Fibroblast of peridontal ligament (primary cell): ENCODE measurements at regions not wholly inside any gene's neighbourhood (a gene's known extent, or its start where the extent isn't known, plus 50 kb on each side); places are given as distances from the start of the nearest gene placed in this dataset.

Experiments used
- DNase-seq: peaks from one replicate; pipeline ENCODE4 v3.0.0-alpha.2; 2010; ENCODE audit errors: extremely low read depth

DNA sequence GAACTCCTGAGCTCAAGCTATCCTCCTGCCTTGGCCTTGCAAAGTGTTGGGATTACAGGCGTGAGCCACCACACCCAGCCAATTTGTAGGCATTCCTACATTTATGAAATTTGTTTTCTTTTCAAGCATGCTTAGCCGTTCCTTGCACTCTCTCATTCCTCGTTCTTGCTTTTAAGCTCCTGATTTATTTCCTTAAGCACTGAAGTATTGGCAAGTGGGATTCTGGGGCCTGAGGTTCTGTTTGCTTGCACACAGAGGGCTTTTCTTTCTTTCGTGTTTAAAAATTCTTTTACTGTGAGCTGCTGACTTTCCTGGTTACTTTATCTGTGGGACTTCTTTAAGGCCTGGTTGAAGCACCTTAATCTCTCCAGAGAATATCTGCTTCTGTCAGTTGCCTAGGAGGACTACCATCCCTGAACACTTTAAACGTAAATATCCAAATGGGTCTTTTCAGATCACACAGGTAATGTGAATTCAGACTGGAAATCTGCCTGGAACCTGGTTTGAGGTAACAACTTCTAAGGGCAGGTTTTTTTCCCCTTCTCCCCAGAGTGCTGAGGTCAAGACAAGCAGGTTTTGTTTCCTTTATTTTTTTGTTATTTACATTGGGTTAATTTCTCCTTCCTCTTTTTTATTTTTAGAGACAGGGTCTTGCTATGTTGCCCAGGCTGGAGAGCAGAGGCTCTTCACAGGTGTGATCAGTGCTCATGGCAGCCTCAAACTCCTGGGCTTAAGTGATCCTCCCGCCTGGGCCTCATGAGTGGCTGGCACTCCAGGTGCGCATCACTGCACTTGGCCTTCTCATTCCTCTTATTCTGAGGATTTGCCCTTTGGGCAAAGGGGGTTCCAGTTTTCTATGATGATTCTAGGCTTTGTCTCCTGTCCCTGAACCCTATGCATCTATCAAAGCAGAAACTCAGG, 102.9 kb downstream of the PFKFB3 start:
- no peak for DNase-seq

DNA sequence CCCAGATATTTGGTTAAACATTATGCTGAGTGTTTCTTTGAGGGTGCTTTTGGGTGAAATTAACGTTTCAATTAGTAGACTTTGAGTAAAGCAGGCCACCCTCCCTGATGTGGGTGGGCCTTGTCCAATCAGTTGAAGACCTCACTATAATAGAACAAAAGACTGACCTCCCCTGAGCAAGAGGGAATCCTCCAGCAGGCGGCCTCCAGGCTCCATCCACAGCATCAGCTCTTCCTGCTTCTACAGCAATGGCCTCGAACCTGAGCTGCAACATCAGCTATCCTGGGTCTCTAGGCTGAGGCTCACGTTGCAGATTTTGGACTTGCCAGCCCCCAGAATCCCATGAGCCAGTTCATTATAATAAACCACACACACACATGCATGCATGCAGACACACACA, 104.2 kb downstream of the PFKFB3 start:
- DNase-seq: no peak

DNA sequence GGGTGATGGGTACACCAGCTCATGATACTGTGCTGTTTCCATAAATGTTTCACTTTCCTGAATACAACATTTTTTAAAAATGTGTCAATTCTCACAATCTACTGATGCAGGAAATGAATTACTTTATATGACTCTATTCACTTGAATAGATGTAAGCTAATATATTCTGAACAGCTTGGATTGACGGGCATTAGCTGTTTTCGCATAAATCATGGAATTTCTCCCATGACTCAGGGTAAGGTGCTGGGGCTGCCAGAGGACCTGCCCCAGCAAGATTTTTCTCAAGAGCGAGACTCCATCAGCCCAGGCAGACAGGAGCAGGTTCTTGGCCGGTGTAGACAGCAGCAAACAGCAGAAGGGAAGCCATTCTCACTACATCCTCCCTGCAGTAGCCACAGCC, 107.1 kb downstream of the PFKFB3 start:
- no peak for DNase-seq

DNA sequence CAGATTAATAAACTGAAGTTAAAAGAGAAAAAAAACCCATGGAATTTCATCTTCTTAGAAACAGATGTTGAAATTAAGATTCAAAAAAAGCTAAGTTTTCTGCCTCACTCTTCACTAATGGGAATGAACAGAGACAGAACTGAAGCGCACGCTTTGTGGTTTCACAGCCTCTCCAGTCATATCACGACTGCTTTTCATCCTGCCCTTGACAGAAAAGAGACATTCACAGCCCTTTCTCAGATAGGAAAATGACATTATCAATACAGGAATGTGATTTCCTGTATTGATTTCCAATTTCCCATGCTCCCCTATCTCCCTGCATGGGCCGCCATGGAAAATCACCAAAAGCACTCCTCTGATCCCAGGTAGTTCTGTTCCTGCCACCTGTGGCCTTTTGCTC, 108.2 kb downstream of the PFKFB3 start:
- DNase-seq: no peak

DNA sequence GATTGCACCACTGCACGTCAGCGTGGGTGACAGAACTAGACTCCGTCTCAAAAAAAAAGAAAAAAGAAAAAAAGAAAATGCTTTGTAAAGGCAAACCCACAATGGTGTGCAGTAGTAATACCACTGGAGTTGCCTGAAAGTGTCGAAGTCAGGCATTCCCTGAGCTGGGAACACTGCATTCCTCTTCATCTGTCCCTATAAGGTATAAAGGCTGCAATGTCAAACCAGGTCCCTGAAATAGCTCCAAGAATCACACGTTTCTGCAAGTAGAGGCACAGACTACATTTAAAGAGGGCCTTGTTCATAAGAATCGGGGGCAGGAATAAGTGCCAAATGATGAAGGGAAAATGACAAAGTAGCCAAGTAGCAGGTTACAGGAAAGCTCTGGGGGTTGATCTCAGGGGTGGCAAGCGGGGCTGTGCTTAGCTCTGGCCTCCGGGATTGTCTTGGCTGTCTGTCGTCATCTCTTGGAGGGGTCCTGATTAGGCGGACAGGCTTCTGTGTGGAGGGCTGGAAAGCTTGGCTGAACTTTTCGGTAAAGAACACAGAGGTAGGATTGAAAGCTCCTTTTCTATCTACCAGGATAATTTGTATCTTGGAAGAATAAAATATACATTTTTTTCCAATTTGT, 109.1 kb downstream of the PFKFB3 start:
- DNase-seq: no peak

DNA sequence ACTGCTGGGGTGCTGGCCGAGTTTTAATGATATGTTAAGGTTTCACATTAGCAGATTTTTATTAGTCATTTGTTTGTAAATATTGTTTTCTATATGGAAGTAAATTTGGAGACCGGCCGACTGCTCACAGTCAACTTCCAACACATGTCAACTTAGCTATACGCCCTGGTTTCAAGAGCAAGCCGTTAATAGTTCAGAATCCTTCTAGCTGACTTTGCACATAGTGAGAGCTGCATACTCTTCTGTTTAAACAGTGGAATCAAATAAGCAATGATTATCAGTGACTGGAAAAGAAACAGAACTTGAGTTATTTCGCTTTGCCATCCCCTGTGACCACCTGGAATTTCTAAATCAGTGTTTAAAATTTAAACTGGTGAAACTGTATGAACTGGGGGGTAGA, 109.9 kb downstream of the PFKFB3 start:
- DNase-seq: no peak

DNA sequence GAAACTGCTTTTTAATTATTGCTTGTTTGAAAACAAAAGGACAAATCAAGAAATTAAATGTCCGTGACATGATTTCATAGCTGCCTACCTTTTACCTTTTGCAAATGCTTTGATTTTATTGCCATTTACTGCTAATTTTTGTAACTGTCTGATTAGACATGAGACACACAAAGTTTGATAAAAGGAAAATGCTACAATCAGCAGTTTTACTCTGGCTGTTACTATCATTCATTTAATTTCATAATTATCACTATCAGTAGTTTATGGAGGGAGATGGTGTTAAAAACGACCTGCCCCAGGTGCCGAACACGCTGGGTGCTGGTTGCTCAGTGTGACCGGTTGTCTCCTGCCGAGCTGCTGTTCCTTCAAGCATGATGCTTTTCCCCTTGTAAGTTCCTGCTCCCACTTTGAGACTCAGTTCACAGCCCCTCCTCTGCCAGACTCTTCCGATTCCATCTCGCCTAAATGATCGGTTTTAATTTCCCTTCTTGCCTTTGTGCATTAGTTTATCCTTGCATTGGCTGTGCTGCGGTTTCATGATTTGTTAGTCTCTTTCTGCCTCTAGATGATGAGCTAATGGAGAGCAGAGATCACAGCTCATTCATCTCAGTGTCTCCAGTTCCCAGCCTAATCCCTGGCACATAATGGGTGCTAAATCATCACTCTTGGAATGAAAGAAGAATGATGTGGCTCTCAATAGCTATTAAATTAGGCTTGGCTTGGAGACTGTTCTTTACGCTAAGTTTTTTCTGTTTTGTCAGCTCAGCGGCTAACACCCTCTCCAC, 110.6 kb downstream of the PFKFB3 start:
- DNase-seq: no peak

DNA sequence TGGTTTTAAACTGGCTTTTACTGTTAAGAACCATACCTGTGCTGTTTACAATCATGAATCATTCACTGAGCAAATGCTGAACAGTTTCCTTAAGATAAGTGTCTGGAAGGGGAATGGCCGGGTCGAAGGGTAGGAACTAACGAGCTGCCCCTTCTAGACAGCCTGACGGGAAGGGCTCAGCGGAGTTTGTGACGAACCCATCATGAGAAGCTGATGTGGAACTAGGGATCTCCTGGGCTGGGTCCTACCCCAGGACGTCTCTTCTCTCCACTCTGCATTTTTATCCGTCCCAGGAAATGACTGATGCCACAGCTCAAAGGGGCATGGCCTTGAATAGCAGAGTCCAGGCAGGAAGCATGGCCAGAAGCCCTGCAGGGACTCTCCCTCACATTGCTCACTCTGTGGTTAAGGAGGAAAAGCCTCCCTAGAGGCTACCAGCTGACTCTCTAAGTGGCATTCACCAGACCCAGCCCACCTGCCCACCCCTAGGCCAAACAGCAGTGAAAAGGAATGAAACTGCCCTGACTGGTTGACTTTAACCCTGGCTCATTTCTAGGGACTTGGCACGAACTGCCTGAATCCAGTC, 112.0 kb downstream of the PFKFB3 start:
- DNase-seq: no peak

DNA sequence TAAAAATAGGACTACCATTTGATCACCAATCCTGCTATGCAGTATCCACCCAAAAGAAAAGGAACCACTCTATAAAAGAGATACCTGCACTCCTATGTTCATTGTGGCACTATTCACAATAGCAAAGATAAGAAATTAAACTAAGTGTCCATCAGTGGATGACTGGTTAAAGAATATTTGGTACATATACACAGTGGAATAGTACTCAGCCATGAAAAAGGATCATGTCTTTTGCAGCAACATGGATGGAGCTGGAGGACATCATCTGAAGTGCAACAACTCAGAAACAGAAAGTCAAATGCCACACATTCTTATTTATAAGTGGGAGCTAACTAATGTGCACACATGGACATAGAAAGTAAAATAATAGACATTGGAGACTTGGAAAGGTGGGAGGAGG, 116.4 kb downstream of the PFKFB3 start:
- DNase-seq: no peak

DNA sequence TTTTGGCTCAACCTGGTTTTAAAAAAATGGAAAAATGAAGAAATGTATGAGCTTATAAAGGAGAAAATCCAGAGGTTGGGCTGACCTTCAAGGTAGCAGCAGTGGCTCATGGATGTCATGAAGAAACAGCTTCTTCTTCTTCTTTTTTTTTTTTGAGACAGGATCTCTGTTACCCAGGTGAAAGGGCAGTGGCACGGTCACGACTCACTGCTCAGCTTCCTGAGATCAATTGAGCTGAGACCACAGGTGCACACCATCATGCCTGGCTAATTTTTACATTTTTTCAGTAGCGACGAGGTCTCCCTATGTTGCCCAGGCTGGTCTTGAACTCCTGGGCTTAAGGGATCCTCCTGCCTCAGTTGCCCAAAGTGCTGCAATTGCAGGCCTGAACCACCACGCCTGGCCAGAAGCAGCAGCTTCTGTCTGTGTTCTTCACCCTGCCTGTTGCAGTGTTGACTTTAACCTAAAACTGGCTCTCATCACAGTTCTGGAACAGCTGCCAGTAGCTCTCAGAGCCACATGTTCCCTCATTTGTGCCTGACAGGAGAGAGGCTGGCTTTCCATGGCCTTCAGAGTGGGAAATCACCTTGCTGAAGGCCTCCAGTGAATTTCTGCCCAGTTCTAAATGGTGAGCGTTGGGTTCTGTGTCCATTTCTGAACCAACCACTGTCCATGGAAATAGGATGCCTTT, 117.7 kb downstream of the PFKFB3 start:
- no peak for DNase-seq

DNA sequence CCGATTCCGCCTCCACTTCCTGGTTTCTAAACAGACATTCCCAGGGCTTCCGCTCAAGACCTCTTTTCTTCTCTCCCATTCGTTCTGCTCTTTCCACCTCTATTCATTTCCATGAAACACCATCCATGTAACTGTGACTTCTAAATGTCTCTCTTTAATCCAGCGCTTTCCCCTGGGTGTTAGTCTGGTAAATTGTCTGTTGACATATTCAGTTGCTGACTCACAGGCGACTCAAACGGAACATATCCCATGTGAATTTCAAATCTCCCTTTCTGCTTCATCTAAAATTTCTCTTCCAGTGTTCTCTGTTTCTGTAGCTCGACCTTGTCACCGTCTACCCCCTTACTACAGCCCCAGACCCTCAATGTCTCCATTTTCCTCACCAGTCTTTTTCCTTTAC, 119.1 kb downstream of the PFKFB3 start:
- peak; percentile 47 for DNase-seq

DNA sequence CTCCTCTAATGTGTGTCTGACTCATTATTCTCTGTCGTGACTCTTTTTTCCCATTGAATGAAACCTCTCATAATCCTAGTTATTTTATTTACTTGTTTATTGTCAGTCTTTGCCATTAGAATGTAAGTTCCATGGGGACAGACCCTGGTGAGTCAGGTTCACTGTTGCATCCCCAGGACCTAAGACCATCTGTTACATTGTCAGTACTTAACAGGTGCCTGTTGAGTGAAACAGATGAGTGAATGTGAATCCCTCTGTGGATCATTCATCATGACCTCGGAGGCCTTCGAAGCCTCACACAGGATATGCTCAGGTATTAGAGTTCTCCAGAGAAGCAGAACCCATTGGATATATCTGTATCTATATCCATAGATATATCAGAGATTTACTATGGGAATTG, 120.1 kb downstream of the PFKFB3 start:
- no peak for DNase-seq

DNA sequence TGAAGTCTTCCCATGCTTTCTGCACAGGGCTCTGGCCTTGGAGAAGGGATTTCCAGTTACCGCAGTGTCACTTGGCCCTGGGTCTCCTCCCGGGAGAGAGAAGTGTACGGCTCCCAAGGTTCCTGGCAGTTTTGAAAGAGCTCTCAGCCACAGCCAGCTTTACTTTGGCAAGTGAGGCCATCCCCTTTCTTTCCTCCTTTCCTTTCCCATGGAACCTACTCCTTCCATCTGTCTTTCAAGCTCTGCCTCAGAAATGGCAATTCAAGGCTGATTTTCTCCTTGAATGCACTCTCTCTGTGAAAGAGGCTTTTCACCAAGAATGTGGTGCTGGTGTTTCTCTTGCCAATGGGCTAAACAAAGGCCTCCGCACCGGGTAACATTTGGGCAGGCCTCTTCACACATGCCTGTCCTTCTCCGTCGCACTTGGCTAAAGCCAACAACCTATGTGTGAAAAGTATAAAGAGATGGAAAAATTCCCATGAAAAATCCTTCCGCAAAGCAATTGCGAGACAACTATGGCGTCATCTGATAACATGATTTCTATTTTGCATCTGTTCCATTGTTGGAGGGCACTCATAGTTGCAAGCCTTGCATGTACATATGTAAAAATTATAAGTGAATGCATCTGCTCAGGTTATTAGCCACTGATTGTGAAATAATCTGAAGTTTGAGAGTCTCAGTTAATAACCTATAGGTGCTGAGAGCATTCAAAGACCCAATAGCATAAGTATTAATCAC, 125.4 kb downstream of the PFKFB3 start:
- no peak for DNase-seq

DNA sequence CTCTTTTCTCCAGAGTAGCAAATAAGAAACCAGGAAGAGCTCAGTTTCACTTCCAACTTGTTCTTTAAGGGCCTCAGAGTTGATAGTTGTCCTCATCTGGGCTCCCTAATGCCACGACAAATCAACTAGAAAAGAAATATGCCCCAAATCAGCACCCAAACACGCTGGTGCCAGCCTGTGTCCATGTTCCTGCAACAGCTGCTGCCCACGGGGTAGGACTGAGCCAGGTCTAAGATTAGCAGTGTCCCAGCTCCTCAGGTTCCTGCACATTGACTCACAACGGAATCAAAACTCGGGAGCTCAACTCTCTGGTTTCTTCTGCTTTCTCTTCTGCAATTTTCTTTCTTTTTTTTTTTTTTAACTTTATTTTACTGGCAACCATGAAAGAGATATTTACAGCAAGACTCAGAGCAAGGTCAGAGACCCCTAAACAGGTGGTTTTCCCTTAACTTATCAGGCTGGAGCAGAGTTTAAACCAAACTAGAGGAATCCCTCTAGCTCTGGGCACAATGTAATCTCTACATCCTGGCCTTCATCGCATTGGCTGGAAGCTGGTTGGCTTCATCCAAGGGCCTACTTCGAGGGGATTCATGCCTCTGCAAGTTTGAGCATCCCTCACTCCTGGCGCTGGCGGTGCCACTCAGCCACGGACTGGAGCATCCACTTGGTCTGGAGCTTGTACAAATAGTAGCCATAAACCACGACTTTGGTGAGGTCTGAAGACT, 126.1 kb downstream of the PFKFB3 start:
- DNase-seq: no peak

DNA sequence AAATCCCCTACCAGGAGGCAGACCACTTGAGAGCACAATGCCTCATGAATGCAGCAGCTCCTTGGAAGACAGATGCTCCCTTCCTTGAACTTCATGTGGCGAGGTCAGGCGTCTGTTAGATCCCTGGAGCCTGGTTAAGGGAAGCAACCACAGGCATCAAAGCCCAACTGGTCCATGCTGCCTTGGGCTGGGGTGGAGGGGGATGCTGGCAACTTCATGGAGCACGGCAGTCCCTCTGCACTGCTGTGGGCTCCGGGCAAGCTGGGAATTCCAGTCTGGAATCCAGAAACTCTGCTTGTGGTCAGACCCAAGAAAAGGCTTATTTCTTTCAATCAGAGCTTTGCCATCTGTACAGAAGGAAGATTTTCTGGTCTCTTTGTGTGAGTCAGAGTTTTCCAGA, 130.4 kb downstream of the PFKFB3 start:
- no peak for DNase-seq

DNA sequence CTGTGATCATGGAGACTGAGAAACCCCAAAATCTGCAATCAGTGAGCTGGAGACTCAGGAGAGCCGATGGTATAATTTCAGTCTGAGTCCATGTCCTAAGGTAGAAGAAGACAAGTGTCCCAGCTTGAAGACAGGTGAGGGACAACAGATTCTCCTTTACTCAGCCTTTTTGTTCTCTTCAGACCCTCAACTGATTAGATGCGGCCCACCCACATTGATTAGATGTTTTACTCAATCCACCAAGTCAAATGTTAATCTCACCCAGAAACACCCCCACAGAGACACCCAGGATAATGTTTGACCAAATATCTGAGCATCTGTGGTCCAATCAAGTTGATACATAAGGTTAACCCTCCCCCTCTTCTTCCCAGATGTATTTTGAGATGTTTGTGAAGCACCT, 131.2 kb downstream of the PFKFB3 start:
- no peak for DNase-seq

DNA sequence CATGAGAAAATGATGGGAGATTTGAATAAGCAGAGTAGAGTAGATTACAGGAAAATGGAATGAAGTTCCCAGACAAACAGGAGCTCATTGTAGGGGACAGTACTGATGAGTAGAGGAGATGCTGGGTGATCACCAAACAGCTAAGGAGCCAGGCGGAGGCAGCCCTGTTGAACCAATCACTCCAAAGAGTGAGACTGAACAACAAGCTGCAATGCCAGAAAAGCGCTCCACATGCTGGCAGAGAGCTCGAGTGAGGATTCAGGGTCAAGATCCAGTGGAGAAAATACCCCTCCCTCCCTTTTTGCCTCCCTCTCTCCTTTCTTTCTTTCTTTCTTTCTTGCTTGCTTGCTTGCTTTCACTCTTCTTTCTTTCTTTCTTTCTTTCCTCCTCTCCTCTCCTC, 133.3 kb downstream of the PFKFB3 start:
- no peak for DNase-seq

DNA sequence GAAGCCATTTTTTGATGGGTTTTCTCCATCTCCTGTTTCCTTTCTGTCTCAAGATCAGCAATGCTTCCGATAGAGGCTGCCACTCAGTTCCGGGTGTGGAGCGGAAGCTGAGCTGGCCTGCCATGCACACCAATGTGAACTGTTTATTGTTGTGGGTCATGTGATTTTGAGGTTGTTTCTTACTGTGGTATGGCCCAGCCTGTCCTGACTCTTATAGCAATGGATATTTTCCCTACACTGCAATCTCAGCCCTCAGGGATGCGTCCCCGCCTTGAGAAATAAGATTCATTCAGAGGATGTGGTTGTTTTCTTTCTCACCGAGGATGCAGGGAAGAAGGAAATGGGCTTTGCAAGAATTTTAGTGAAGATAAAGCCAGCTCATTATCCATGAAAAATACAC, 134.7 kb downstream of the PFKFB3 start:
- no peak for DNase-seq

DNA sequence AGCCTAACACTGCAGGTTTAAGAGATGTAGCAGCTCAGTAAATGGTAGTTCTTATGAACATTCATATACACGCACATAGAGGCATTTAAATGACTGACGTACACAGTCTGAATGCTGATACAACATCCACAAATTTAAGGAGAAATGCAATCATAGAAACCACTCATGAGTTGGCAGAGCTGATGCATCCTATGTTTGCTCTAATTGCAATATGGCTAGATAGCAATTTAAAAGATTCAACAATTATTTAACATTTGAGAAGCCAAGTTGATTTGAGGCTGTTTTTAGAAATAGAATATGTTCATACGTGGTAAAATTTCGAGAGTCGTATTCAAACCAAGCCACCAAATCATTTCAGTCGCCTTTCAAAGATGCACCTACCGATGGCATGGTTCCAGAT, 135.6 kb downstream of the PFKFB3 start:
- no peak for DNase-seq

DNA sequence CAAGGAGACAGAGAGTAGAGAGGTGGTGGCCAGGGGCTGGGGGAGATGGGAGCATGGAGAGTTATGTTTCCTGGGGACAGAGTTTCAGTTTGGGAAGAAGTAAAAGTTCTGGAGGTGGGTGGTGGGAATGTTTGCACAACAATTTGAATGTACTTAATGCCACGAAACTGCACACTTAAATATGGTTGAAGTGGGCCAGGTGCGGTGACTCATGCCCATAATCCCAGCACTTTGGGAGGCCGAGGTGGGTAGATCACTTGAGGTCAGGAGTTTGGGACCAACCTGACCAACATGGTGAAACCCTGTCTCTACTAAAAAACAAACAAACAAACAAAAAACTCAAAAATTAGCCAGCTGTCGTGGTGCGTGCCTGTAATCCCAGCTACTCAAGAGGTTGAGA, 137.2 kb downstream of the PFKFB3 start:
- DNase-seq: no peak
